ENCODE measurements at regions not wholly inside any gene's neighbourhood (a gene's known extent, or its start where the extent isn't known, plus 50 kb on each side); places are given as distances from the start of the nearest gene placed in this dataset.

- TF ChIP-seq POLR2A (IDR thresholded peaks at IDR 0.05), result no peak
- TF ChIP-seq CTCF (IDR thresholded peaks at IDR 0.05), result no peak
These were observed 262.7 kb upstream of the SLC10A2 start for GRCh38 chr13:103328899-103329298.
